OCI-LY7 (cell line): ENCODE measurements at regions not wholly inside any gene's neighbourhood (a gene's known extent, or its start where the extent isn't known, plus 50 kb on each side); places are given as distances from the start of the nearest gene placed in this dataset.

Experiments
- BruUV-seq: library from RNA; stranded (reverse); fragments of 400-500 nt; replicated peaks from 2 replicates; lab custom pipeline; 2021; lab: Mats Ljungman, UMichigan
- CTCF ChIA-PET: fragments of 300-600 bp; sonication (Branson Sonifier 250); formaldehyde crosslinking; loops from one replicate; lab custom pipeline; 2022; ENCODE audit warnings: antibody characterized with exemption; ENCODE audit not compliant: unreplicated experiment; lab: Charles Lee
- POLR2A ChIA-PET: fragments of 300-600 bp; sonication (Branson Sonifier 250); formaldehyde crosslinking; loops from one replicate; lab custom pipeline; 2022; ENCODE audit warnings: antibody characterized with exemption; lab: Charles Lee
- DNase-seq: peaks from one replicate; pipeline ENCODE4 v3.0.0-alpha.2; 2015; ENCODE audit warnings: low spot score
- H2AFZ ChIP-seq: fragments of 200-600 bp; sonication (generic), shearing (Covaris generic); 2 replicates; pipeline ENCODE4 v1.6.1; 2014; ENCODE audit warnings: mild to moderate bottlenecking, antibody characterized with exemption, low read length, moderate library complexity
- H3K27ac ChIP-seq: fragments of 200-600 bp; sonication (generic); 2 replicates; pipeline ENCODE4 v1.5.1; 2014; ENCODE audit warnings: mixed run types, low read depth, mild to moderate bottlenecking, moderate library complexity, low read length, inconsistent platforms; ENCODE audit not compliant: poor library complexity, severe bottlenecking
- H3K36me3 ChIP-seq: fragments of 200-600 bp; sonication (generic); 2 replicates; pipeline ENCODE4 v1.6.1; 2014; ENCODE audit warnings: mild to moderate bottlenecking, antibody characterized with exemption, low read length, moderate library complexity, mixed read lengths; ENCODE audit not compliant: insufficient read depth
- H3K4me1 ChIP-seq: fragments of 200-600 bp; sonication (generic); 2 replicates; pipeline ENCODE4 v1.5.1; 2014; ENCODE audit warnings: mild to moderate bottlenecking, low read length; ENCODE audit not compliant: insufficient read depth, poor library complexity, severe bottlenecking
- H3K4me2 ChIP-seq: fragments of 200-600 bp; sonication (generic); 2 replicates; pipeline ENCODE4 v1.6.1; 2014; ENCODE audit warnings: mild to moderate bottlenecking, low read length
- H3K4me3 ChIP-seq: fragments of 200-600 bp; sonication (generic); 2 replicates; pipeline ENCODE4 v1.5.1; 2014; ENCODE audit warnings: mild to moderate bottlenecking, low read depth, low read length; ENCODE audit not compliant: poor library complexity, severe bottlenecking
- H3K79me2 ChIP-seq: fragments of 200-600 bp; sonication (generic); 2 replicates; pipeline ENCODE4 v1.6.1; 2016; ENCODE audit warnings: low read depth, mild to moderate bottlenecking, low read length, moderate library complexity, mixed read lengths; ENCODE audit not compliant: insufficient read depth
- H3K9me2 ChIP-seq: fragments of 200-600 bp; sonication (generic); 2 replicates; pipeline ENCODE4 v1.6.1; 2016; ENCODE audit warnings: mild to moderate bottlenecking, low read length, mixed read lengths; ENCODE audit not compliant: insufficient read depth
- H3K9me3 ChIP-seq: fragments of 200-600 bp; sonication (generic); 2 replicates; pipeline ENCODE4 v1.6.1; 2014; ENCODE audit warnings: mild to moderate bottlenecking, mixed run types, low read length, mixed read lengths
- H4K20me1 ChIP-seq: fragments of 200-600 bp; sonication (generic); 2 replicates; pipeline ENCODE4 v1.6.1; 2014; ENCODE audit warnings: mild to moderate bottlenecking, antibody characterized with exemption, low read length, moderate library complexity, mixed read lengths; ENCODE audit not compliant: insufficient read depth
- CTCF ChIP-seq: fragments of 200-600 bp; sonication (generic); conservative IDR thresholded peaks from 2 replicates; pipeline ENCODE4 v1.5.1; 2014; ENCODE audit warnings: mild to moderate bottlenecking, antibody characterized with exemption, low read length, moderate library complexity, mixed read lengths
- EZH2phosphoT487 ChIP-seq: fragments of 200-600 bp; sonication (generic); IDR thresholded peaks from 2 replicates; pipeline ENCODE4 v1.6.1; 2018; ENCODE audit warnings: low read depth, borderline replicate concordance, mild to moderate bottlenecking, mixed run types, antibody characterized with exemption, low read length, moderate library complexity, mixed read lengths
- intact Hi-C: fragments of 100-400 bp; cut with micrococcal nuclease; formaldehyde crosslinking; loops from one replicate; pipeline ENCODE4 v1.10.0; 2022; ENCODE audit not compliant: unreplicated experiment

- intact Hi-C loops: no loop called here
- ChIA-PET CTCF (no interaction called here), POLR2A (no interaction called here)
- H3K36me3 ChIP-seq: no peaks in the 10 kb centered on the region
- no peaks in the 10 kb centered on the region for H3K9me3 ChIP-seq
- TF ChIP-seq CTCF (no peak), EZH2phosphoT487 (no peak)
- H4K20me1 ChIP-seq: no peaks in the 10 kb centered on the region
- H3K27ac ChIP-seq: no peak overlapping the region
- no peaks in the 10 kb centered on the region for H3K79me2 ChIP-seq
- no peak overlapping the region for H3K4me2 ChIP-seq
- DNase-seq: no peak
- H2AFZ ChIP-seq: no peak overlapping the region
- H3K9me2 ChIP-seq: no peaks in the 10 kb centered on the region
- no peak overlapping the region for H3K4me3 ChIP-seq
- no TSS peak for BruUV-seq
- no peaks in the 10 kb centered on the region for H3K4me1 ChIP-seq
Measured at GRCh38 chr11:98964146-98964545, 56.6 kb upstream of the CNTN5 start.

GRCh38 chr11:98965358-98965757 lies 55.4 kb upstream of the CNTN5 start:
- Histone ChIP-seq H3K36me3 (no peaks in the 10 kb centered on the region), H4K20me1 (no peaks in the 10 kb centered on the region), H3K9me2 (no peaks in the 10 kb centered on the region), H3K4me3 (no peak overlapping the region), H3K4me2 (no peak overlapping the region), H3K9me3 (no peaks in the 10 kb centered on the region), H2AFZ (no peak overlapping the region), H3K27ac (no peak overlapping the region), H3K79me2 (no peaks in the 10 kb centered on the region), H3K4me1 (no peaks in the 10 kb centered on the region)
- DNase-seq: no peak
- no TSS peak for BruUV-seq
- no peak for TF ChIP-seq CTCF
- no peak for TF ChIP-seq EZH2phosphoT487
- POLR2A ChIA-PET: no interaction called here
- CTCF ChIA-PET: no interaction called here
- intact Hi-C loops: no loop called here

DNA sequence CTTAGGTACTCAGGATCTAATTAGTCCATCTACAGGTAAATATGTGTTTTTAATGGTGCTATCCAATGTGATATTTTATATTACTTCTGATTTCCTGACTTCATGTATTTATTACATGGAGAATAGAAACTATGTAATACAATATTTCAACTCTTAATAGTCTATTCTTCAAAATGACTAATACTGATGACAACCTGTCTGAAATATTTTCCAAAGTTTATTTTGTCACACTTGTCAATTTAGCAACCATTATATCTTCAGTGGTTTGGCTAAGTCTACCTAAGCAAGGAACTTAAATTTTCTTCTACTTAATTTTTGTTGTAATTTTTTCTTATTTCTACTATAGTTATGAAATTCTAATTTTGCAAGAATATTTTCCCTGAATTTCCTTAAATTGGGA lies 55.0 kb upstream of the CNTN5 start:
- H3K36me3 ChIP-seq: no peaks in the 10 kb centered on the region
- H3K4me1 ChIP-seq: no peaks in the 10 kb centered on the region
- no peaks in the 10 kb centered on the region for H3K9me3 ChIP-seq
- no peak overlapping the region for H3K4me2 ChIP-seq
- no peaks in the 10 kb centered on the region for H4K20me1 ChIP-seq
- ChIA-PET CTCF (no interaction called here), POLR2A (no interaction called here)
- H3K9me2 ChIP-seq: no peaks in the 10 kb centered on the region
- H2AFZ ChIP-seq: no peak overlapping the region
- intact Hi-C loops: no loop called here
- TF ChIP-seq CTCF (no peak), EZH2phosphoT487 (no peak)
- no peak for DNase-seq
- H3K4me3 ChIP-seq: no peak overlapping the region
- H3K79me2 ChIP-seq: no peaks in the 10 kb centered on the region
- no TSS peak for BruUV-seq
- no peak overlapping the region for H3K27ac ChIP-seq
